Hippocampal formation (tissue), 2 donors: ENCODE measurements at regions not wholly inside any gene's neighbourhood (a gene's known extent, or its start where the extent isn't known, plus 50 kb on each side); places are given as distances from the start of the nearest gene placed in this dataset.
A peak's percentile ranks its signal among the peaks of the same experiment; 100 is the strongest.

Source experiments
- DNase-seq, 2 donors: peaks; one replicate each; lab custom pipeline; 2025; lab: John Stamatoyannopoulos, UW

DNA sequence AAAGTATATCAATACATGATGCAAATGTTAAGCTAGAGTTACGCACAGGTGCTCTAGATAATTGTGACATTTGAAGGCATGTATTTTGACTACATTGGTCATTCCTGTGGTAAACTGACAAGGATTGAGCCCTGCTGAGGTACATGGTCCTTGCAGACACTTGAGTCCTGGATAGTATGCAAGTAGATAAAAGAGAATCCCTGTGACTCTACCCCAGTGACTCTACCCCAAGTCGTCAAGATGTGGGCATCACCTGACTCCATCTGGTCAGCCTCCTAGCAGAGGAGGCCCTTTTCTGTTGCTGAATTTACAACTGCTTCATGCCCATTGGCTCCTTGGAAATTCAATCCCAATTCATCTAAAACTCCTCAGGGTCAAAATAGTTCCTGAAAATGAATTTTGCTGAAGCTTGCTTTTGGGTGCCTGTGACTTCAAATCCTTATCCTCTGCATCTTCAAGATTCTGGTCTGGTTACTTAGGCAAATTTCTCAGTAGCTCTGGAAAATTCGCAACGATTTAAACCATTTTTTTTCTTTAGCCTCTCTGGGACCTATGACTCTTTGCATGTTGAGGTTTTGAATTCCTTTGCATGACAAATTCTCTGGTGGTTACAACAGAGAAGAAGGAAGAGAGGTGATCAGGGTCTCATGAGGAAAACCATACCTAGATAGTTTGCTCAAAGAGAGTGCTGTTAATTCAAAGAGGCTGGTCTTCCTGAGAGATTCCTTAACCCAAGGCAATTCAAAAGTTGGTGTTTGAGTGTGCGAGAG is 422.1 kb downstream of the FGF9 start:
- no peak for DNase-seq

DNA sequence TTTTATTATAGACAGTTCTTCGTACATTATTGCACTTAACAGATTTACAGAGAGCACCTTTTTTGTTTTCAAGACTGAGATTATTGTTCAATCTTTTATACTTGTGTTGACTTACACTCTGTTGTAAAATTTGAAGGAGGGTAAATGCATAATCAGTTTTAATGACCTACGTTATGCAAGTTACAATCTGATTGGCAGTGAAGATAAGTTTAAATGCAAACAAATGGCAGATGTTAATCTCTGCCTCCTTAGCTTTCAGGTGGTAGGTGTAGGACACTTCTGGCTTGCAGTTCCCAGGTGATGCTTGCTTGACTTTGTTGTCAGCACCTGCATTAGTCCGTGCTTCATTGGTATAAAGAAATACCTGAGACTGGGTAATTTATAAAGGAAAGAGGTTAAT is 424.9 kb downstream of the FGF9 start:
- no peak for DNase-seq

- no peak for DNase-seq
These were observed 428.7 kb downstream of the FGF9 start for GRCh38 chr13:22099585-22099984.

- DNase-seq: no peak
These were observed 431.4 kb downstream of the FGF9 start for GRCh38 chr13:22102271-22102670.

GRCh38 chr13:22103046-22104027 is 432.5 kb downstream of the FGF9 start:
- no peak for DNase-seq

GRCh38 chr13:22106058-22106457 is 435.2 kb downstream of the FGF9 start:
- DNase-seq: no peak

GRCh38 chr13:22107549-22107948 is 436.7 kb downstream of the FGF9 start:
- no peak for DNase-seq

DNA sequence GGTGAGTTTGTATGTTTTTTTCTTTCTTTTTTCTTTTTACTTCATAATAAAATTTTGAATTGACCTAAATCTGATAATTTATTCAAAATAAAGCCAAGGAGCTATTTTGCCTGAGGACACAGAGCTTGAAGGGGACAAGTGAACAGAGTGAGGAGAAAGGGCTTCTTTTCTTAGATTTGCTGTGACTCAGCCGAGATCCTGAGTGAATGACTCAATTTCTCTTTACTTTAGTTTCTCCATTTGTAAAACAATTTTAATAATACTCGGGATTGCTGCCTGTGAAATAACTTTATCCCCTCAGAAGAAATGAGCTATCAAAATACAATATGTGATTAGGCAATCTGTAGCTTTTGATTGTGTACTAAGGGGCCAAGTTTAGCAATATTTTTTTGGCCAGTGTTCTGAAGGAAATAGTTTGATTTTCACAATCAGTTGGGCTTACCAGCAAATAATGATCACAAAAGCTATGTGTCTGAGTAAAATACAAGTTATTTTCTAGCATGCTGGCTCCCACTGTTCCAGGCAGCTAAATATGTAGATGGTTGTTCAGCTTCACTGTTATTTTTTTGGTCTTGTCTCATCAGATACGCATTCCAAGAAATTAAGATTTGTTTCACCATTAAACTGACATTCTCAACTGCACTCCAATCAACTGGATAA is 437.5 kb downstream of the FGF9 start:
- no peak for DNase-seq

GRCh38 chr13:22108979-22109378 is 438.1 kb downstream of the FGF9 start:
- DNase-seq: no peak

DNA sequence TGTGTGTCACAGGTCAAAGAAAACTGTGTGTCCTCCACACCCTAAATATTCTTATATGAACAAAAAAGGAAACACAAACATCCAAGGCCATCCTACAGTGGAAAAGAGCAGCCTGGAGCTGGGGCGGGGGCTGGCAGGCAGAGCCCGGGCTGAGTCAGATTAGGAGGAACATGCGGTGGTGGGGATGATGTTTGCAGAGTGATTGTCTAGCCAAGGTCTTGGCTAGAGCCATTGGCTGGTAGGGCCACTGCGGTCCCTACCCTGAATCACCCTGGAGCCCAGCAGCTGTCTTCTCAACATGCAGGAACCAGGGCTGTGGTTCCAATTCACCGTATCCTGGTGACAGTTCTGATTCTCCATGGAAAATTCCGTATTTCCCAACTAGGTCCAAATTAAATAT is 439.5 kb downstream of the FGF9 start:
- no peak for DNase-seq

- no peak for DNase-seq
These were observed 440.4 kb downstream of the FGF9 start for GRCh38 chr13:22111152-22111783.

DNA sequence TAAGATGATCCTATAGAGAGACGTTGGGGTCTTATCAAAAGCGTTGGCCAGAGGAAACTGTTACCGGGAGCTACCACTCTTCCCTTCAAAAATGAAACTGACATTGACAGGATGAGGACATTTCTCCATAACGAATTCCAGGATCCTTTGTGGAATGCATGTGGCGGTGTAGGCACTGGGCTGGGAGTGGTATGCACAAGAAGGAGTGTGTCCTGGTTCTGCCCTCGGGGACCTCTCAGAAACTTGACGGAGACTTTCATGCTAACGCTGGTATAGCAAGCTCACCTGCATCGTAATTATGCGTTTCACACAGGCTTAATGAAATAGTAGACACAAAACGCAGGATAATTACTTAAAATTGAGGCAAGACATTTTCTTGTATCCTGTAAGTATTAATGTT is 441.1 kb downstream of the FGF9 start:
- no peak for DNase-seq

DNA sequence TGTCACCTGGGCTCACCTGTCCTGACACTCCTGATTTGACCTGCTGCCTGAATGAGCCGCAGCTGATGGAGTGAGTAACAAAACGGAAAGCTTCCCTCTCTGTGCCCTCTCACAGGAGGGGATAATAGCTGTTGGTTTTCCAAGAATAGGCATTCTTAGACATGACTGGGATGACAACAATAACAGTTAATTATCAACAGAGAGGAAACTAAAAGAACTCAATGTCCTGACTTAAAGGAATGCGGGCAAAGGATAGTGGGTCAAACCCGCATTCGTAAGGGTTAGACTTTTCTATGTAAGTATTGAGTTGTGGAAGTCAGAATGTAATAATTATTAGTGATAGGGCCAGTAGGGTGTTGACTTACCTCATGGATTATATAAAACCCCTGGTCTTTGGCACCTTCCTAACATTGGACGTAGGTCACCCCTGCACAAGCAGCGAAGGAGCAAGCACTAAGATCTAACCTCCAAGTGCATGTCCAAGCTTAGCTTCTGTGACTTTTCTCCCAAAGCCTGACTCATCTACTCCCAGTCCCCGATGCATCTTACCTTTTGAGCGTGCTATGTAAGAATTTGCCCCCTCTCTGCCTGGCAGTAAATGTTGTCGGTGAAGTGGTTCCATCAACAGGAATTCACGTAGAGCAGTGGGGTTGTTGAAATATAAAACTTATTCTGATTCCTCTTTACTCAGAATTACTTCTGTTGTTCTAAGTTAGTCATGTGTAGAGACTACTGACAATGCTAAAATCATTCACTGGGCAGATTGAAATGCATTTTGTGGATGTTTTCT is 442.3 kb downstream of the FGF9 start:
- no peak for DNase-seq

DNA sequence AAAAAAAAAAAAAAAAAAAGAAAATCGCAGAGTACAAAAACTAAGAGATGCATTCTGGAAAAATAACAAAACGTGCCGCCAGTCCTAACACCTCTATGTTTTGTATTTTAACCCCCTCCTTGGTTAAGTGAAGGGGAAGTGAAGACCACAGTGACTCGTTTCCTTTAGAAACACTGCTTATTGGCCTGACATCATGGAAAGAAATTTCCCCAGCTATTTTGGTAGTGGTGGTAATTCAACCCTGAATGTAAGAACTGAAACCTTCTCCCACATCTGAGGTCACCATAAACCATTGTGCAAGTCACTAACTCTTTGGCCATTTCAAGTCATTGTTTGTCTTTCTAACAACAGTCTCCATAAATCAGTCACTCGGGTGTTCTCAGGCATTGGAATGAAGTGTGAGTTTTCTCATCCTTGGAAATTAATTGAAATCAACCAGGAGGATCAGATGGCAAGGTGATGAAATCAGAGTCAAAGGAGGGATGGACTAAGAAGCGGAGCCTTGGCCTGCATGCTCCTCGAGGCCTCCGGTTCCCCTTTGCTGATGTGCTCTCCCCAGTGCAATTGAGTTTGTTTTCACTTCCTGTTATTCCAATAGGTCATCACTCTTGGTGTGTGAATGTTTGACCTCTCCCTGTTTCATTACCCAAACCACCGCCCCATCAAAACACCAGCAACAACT is 443.9 kb downstream of the FGF9 start:
- peak in 1 of 2 donors; percentile 5 for DNase-seq

GRCh38 chr13:22118158-22118557 is 447.3 kb downstream of the FGF9 start:
- DNase-seq: no peak

GRCh38 chr13:22120646-22121045 is 449.8 kb downstream of the FGF9 start:
- DNase-seq: no peak

DNA sequence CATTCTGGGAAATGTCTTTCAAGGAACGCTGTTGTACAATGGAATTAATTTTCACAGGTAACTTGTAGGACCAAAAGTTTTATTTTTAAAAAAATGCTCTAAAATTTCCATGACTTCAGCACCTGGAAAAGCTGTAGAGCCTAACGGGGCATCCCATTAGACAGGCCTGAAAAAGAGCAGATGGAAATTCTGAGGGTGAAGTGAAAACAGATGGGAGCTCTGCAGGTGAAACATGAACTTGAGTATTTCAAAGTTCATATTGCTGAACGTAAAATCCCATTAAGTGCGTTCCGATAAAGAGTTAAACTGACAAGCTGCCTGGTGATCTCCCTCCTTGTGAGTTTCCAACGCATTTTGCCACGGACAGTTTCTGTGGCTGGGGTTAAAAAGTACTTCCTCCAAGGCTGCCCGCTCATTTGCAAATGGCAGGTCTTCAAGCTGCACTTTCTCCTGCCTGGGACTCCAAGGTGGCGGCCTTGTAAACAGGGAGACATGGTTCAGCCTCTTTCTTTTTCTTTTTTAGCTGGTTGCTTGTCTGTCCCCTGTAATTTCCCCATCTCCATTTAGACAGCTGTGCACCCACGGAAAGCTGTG is 450.4 kb downstream of the FGF9 start:
- DNase-seq: no peak

GRCh38 chr13:22126433-22127021 is 455.7 kb downstream of the FGF9 start:
- DNase-seq: no peak

GRCh38 chr13:22127277-22128164 is 456.6 kb downstream of the FGF9 start:
- no peak for DNase-seq
